ENCODE measurements at regions not wholly inside any gene's neighbourhood (a gene's known extent, or its start where the extent isn't known, plus 50 kb on each side); places are given as distances from the start of the nearest gene placed in this dataset.

GRCh38 chr2:142330458-142330857 is 199.6 kb upstream of the LRP1B start:
- no peaks in the 10 kb centered on the region for H3K36me3 ChIP-seq
- no peak for DNase-seq (ENCODE audit: low spot score)
- H3K27ac ChIP-seq = no peak overlapping the region
- intact Hi-C loops (cut with DNase I) = no loop called here
- WGBS = 88% methylated on average over 1 of the region's 1 CpG
- H3K4me3 ChIP-seq = no peak overlapping the region
- no peaks in the 10 kb centered on the region for H3K4me1 ChIP-seq (replicated peaks)
- H3K27me3 ChIP-seq (replicated peaks; ENCODE audit: insufficient read depth) = no peaks in the 10 kb centered on the region
- TF ChIP-seq POLR2A (IDR thresholded peaks at IDR 0.05) (no peak), CTCF (IDR thresholded peaks at IDR 0.05) (no peak), POLR2AphosphoS5 (IDR thresholded peaks at IDR 0.05) (no peak)
- no peaks in the 10 kb centered on the region for H3K9me3 ChIP-seq

DNA sequence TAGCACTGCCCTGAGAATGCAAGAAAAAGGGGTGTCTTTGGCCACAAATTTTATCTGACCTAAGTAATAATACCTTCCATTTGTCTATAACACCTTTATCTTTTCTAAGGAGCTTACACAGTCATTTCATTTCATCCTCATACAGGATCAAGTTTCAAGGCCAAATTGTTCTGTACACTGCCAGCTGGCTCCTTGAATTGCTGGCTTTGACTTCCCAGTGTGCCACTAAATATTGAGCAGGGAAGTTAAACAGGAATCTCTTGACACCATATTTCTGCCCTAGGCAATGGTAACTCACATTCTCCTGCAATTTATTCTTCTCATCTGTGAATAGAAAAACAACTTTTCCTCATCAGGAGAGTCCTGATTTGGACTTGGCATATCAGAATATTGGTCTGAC is 195.1 kb upstream of the LRP1B start:
- H3K4me3 ChIP-seq = no peak overlapping the region
- TF ChIP-seq POLR2AphosphoS5 (IDR thresholded peaks at IDR 0.05) (no peak), POLR2A (IDR thresholded peaks at IDR 0.05) (no peak)
- intact Hi-C loops (cut with DNase I) = no loop called here
- DNase-seq (ENCODE audit: low spot score) = no peak
- no peaks in the 10 kb centered on the region for H3K27me3 ChIP-seq (replicated peaks; ENCODE audit: insufficient read depth)
- no peaks in the 10 kb centered on the region for H3K36me3 ChIP-seq
- H3K4me1 ChIP-seq (replicated peaks) = no peaks in the 10 kb centered on the region
- H3K27ac ChIP-seq = no peak overlapping the region
- H3K9me3 ChIP-seq = no peaks in the 10 kb centered on the region

DNA sequence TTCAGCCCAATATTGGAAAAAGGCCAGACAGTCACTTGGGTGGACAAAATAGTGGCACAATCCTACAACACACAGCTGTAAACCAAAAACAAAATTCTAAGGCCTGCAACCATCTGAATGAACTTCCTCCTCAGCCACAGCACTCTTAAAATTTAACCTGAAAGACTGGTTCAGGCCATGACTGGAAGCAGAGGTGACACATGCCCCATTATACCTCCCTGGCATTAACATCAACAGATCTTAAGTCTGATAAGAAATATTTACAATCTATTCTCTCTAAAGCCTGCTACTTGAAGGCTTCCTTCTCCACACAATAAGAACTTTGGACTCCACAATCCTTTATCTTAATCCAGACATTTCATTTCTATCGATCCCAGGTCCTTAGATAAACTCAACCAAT is 192.4 kb upstream of the LRP1B start:
- H3K27me3 ChIP-seq (replicated peaks; ENCODE audit: insufficient read depth) = no peaks in the 10 kb centered on the region
- no peak for TF ChIP-seq POLR2A (IDR thresholded peaks at IDR 0.05)
- no peak for TF ChIP-seq POLR2AphosphoS5 (IDR thresholded peaks at IDR 0.05)
- no peak for TF ChIP-seq CTCF (IDR thresholded peaks at IDR 0.05)
- intact Hi-C loops (cut with DNase I) = no loop called here
- 45% methylated on average over 1 of the region's 1 CpG for WGBS
- H3K36me3 ChIP-seq = no peaks in the 10 kb centered on the region
- no peak overlapping the region for H3K4me3 ChIP-seq
- no peaks in the 10 kb centered on the region for H3K4me1 ChIP-seq (replicated peaks)
- no peak for DNase-seq (ENCODE audit: low spot score)
- no peaks in the 10 kb centered on the region for H3K9me3 ChIP-seq
- no peak overlapping the region for H3K27ac ChIP-seq

- TF ChIP-seq POLR2A (IDR thresholded peaks at IDR 0.05) = no peak
- TF ChIP-seq POLR2AphosphoS5 (IDR thresholded peaks at IDR 0.05) = no peak
- TF ChIP-seq CTCF (IDR thresholded peaks at IDR 0.05) = no peak
- H3K27me3 ChIP-seq (replicated peaks; ENCODE audit: insufficient read depth) = no peaks in the 10 kb centered on the region
- no peaks in the 10 kb centered on the region for H3K36me3 ChIP-seq
- no peak for DNase-seq (ENCODE audit: low spot score)
- intact Hi-C loops (cut with DNase I) = no loop called here
- no peaks in the 10 kb centered on the region for H3K9me3 ChIP-seq
- no peaks in the 10 kb centered on the region for H3K4me1 ChIP-seq (replicated peaks)
- no peak overlapping the region for H3K4me3 ChIP-seq
- H3K27ac ChIP-seq = no peak overlapping the region
- 71% methylated on average over 1 of the region's 1 CpG for WGBS
These were observed 191.0 kb upstream of the LRP1B start for GRCh38 chr2:142321706-142322280.

GRCh38 chr2:142320067-142320466 is 189.3 kb upstream of the LRP1B start:
- Histone ChIP-seq H3K4me1 (replicated peaks) (no peaks in the 10 kb centered on the region), H3K36me3 (no peaks in the 10 kb centered on the region), H3K9me3 (no peaks in the 10 kb centered on the region), H3K27ac (no peak overlapping the region), H3K27me3 (replicated peaks; ENCODE audit: insufficient read depth) (no peaks in the 10 kb centered on the region), H3K4me3 (no peak overlapping the region)
- TF ChIP-seq CTCF (IDR thresholded peaks at IDR 0.05) = no peak
- no peak for TF ChIP-seq POLR2A (IDR thresholded peaks at IDR 0.05)
- no peak for TF ChIP-seq POLR2AphosphoS5 (IDR thresholded peaks at IDR 0.05)
- intact Hi-C loops (cut with DNase I) = no loop called here
- DNase-seq (ENCODE audit: low spot score) = no peak
- 90% methylated on average over 1 of the region's 1 CpG for WGBS
